H9 (cell line): ENCODE measurements at regions not wholly inside any gene's neighbourhood (a gene's known extent, or its start where the extent isn't known, plus 50 kb on each side); places are given as distances from the start of the nearest gene placed in this dataset.
A peak's percentile ranks its signal among the peaks of the same experiment; 100 is the strongest.

Source experiments
- DNase-seq: peaks from one replicate; pipeline ENCODE4 v3.0.0-alpha.2; 2017
- H2AFZ ChIP-seq: one replicate; pipeline ENCODE4 v1.6.1; 2013; ENCODE audit warnings: mild to moderate bottlenecking, low read length, control low read depth, moderate library complexity
- H2AK5ac ChIP-seq: 2 replicates; pipeline ENCODE4 v1.6.1; 2013; ENCODE audit warnings: low read length, control low read depth, mixed read lengths; ENCODE audit not compliant: insufficient read length
- H2BK120ac ChIP-seq: one replicate; pipeline ENCODE4 v1.6.1; 2013; ENCODE audit warnings: low read depth, mild to moderate bottlenecking, low read length, control low read depth, inconsistent platforms; ENCODE audit not compliant: poor library complexity, severe bottlenecking
- H2BK12ac ChIP-seq: 2 replicates; pipeline ENCODE4 v1.6.1; 2013; ENCODE audit warnings: low read length, control low read depth, mixed read lengths, low read depth; ENCODE audit not compliant: insufficient read length
- H2BK15ac ChIP-seq: 2 replicates; pipeline ENCODE4 v1.6.1; 2013; ENCODE audit warnings: low read depth, low read length, control low read depth
- H2BK20ac ChIP-seq: one replicate; pipeline ENCODE4 v1.6.1; 2013; ENCODE audit warnings: low read depth, mild to moderate bottlenecking, low read length, control low read depth, inconsistent platforms; ENCODE audit not compliant: poor library complexity, severe bottlenecking
- H2BK5ac ChIP-seq: 2 replicates; pipeline ENCODE4 v1.6.1; 2013; ENCODE audit warnings: low read length, control low read depth, mixed read lengths; ENCODE audit not compliant: insufficient read length
- H3K14ac ChIP-seq: 2 replicates; pipeline ENCODE4 v1.6.1; 2013; ENCODE audit warnings: low read length, control low read depth; ENCODE audit not compliant: insufficient read depth
- H3K18ac ChIP-seq: 2 replicates; pipeline ENCODE4 v1.6.1; 2013; ENCODE audit warnings: low read depth, mild to moderate bottlenecking, mixed read lengths, low read length, control low read depth; ENCODE audit not compliant: insufficient read length
- H3K23ac ChIP-seq: 2 replicates; pipeline ENCODE4 v1.6.1; 2013; ENCODE audit warnings: low read length, control low read depth, mixed read lengths, low read depth; ENCODE audit not compliant: insufficient read length
- H3K23me2 ChIP-seq: 2 replicates; pipeline ENCODE4 v1.6.1; 2013; ENCODE audit warnings: low read depth, mild to moderate bottlenecking, mixed read lengths, low read length, control low read depth; ENCODE audit not compliant: insufficient read length, poor library complexity, severe bottlenecking
- H3K27ac ChIP-seq: 2 replicates; pipeline ENCODE4 v1.5.1; 2013; ENCODE audit warnings: low read length, control low read depth, mixed read lengths, low read depth; ENCODE audit not compliant: insufficient read length
- H3K27me3 ChIP-seq: 2 replicates; pipeline ENCODE4 v1.6.1; 2013; ENCODE audit warnings: low read length, control low read depth, inconsistent platforms; ENCODE audit not compliant: insufficient read depth
- H3K4ac ChIP-seq: 2 replicates; pipeline ENCODE4 v1.6.1; 2013; ENCODE audit warnings: low read depth, mild to moderate bottlenecking, control low read depth, inconsistent platforms, low read length, moderate library complexity
- H3K4me1 ChIP-seq: 2 replicates; pipeline ENCODE4 v1.6.1; 2013; ENCODE audit warnings: low read length, control low read depth, inconsistent platforms; ENCODE audit not compliant: insufficient read depth
- H3K4me2 ChIP-seq: 2 replicates; pipeline ENCODE4 v1.6.1; 2013; ENCODE audit warnings: low read length, control low read depth, mixed read lengths; ENCODE audit not compliant: insufficient read length, insufficient read depth
- H3K56ac ChIP-seq: 2 replicates; pipeline ENCODE4 v1.6.1; 2013; ENCODE audit warnings: low read depth, mild to moderate bottlenecking, mixed read lengths, low read length, control low read depth; ENCODE audit not compliant: insufficient read length
- H3K79me1 ChIP-seq: 2 replicates; pipeline ENCODE4 v1.6.1; 2013; ENCODE audit warnings: low read depth, mild to moderate bottlenecking, moderate library complexity, low read length, control low read depth, inconsistent platforms; ENCODE audit not compliant: insufficient read depth, poor library complexity, severe bottlenecking
- H3K79me2 ChIP-seq: 2 replicates; pipeline ENCODE4 v1.6.1; 2013; ENCODE audit warnings: low read length, control low read depth, inconsistent platforms; ENCODE audit not compliant: insufficient read depth
- H3K9ac ChIP-seq: 2 replicates; pipeline ENCODE4 v1.6.1; 2013; ENCODE audit warnings: low read length, control low read depth, mixed read lengths; ENCODE audit not compliant: insufficient read length; ENCODE audit errors: extremely low read depth
- H3K9me3 ChIP-seq: one replicate; pipeline ENCODE4 v1.6.1; 2013; ENCODE audit warnings: low read depth, low read length, inconsistent platforms; ENCODE audit not compliant: control insufficient read depth
- H3T11ph ChIP-seq: one replicate; pipeline ENCODE4 v1.6.1; 2013; ENCODE audit warnings: mild to moderate bottlenecking, low read length, control low read depth, inconsistent platforms
- H4K20me1 ChIP-seq: one replicate; pipeline ENCODE4 v1.6.1; 2013; ENCODE audit not compliant: control insufficient read depth, insufficient read length, insufficient read depth
- H4K5ac ChIP-seq: 2 replicates; pipeline ENCODE4 v1.6.1; 2013; ENCODE audit warnings: low read depth, mild to moderate bottlenecking, mixed read lengths, low read length, control low read depth; ENCODE audit not compliant: insufficient read length
- H4K8ac ChIP-seq: replicated peaks from 2 replicates; pipeline ENCODE4 v1.6.1; 2013; ENCODE audit warnings: low read length, control low read depth, mixed read lengths, low read depth; ENCODE audit not compliant: insufficient read length
- H4K91ac ChIP-seq: 2 replicates; pipeline ENCODE4 v1.6.1; 2013; ENCODE audit warnings: low read depth, mild to moderate bottlenecking, moderate library complexity, mixed read lengths, low read length, control low read depth; ENCODE audit not compliant: insufficient read length
- H3K27ac Mint-ChIP-seq, 3 experiments: 2 replicates in 2 of 3; 3 replicates in 1 of 3; pipeline ENCODE4 v1.8.0; 2020 to 2021; ENCODE audit warnings: mixed read lengths in 3 of 3, mild to moderate bottlenecking in 1 of 3, moderate library complexity in 1 of 3
- H3K27me3 Mint-ChIP-seq: 2 replicates; pipeline ENCODE4 v1.8.0; 2021; ENCODE audit warnings: low read depth, mild to moderate bottlenecking, moderate library complexity, mixed read lengths
- H3K36me3 Mint-ChIP-seq, 3 experiments: 2 replicates in 2 of 3; 3 replicates in 1 of 3; pipeline ENCODE4 v1.8.0; 2020 to 2021; ENCODE audit warnings: low read depth in 3 of 3, mixed read lengths in 3 of 3; ENCODE audit not compliant: insufficient read depth in 1 of 3
- H3K4me1 Mint-ChIP-seq, 2 experiments: 2 replicates each; pipeline ENCODE4 v1.8.0; 2020; ENCODE audit warnings: mixed read lengths in 2 of 2
- H3K4me3 Mint-ChIP-seq, 2 experiments: 2 replicates in 1 of 2; 3 replicates in 1 of 2; pipeline ENCODE4 v1.8.0; 2020 to 2021; ENCODE audit warnings: mild to moderate bottlenecking in 2 of 2, mixed read lengths in 2 of 2, moderate library complexity in 1 of 2
- H3K9me3 Mint-ChIP-seq, 2 experiments: 2 replicates in 1 of 2; 3 replicates in 1 of 2; pipeline ENCODE4 v1.8.0; 2020; ENCODE audit warnings: mild to moderate bottlenecking in 2 of 2, mixed read lengths in 2 of 2, moderate library complexity in 1 of 2
- WGBS: extraction: QIAGEN DNeasy Blood & Tissue Kit; methylation state at CpG from one replicate; pipeline ENCODE4 v1.1.7; 2013; ENCODE audit warnings: missing lambda C conversion rate, low lambda C conversion rate, mixed read lengths; ENCODE audit not compliant: insufficient read length; ENCODE audit errors: extremely low coverage; 5-methylcytosine and 5-hydroxymethylcytosine counted together
- TF ChIP-seq, protein P1 (sequence below): fragments of 200-600 bp; sonication (generic); conservative IDR thresholded peaks from 3 replicates; pipeline ENCODE4 v1.8.0; 2021; ENCODE audit warnings: antibody characterized with exemption, mild to moderate bottlenecking

DNA sequence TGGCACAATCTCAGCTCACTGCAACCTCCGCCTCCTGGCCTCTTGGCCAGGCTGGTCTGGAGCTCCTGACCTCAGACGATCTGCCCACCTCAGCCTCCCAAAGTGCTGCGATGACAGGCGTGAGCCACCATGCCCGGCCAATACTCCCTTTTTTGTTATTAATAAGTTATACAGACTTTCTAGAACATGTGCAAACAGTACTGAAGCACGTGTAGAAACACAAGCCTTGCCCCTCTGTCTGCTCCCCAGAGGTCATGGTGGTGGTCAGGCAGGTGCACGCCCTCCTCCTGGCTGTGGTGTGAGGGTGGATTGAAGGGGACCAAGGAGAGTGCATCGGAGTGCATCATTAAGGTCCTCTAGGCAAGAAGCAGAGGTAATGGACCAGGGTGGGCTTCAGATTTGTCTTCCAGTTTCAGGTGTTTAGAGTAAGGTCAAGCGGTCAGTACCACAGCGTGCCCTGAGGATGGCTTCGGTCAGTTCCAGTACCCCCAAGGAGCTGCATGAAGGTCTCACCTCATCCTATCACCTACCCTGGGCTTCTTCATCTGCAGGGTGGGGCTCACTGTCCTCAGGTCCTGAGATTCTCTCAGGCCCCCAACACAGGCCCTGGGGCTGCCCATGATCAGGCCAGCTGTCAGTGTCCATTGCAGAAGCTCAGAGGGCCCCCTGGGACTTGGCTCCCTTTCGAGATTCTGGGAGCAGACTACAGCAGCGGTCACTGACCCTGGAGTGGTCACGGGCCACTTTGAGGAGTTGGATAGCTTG lies 124.3 kb downstream of the GLI2 start:
- no peak overlapping the region for H4K91ac ChIP-seq
- H2BK20ac ChIP-seq: no peak overlapping the region
- no peaks in the 10 kb centered on the region for H3K9me3 ChIP-seq
- no peak overlapping the region for H3K27ac ChIP-seq
- H3K4me3 Mint-ChIP-seq: no peak overlapping the region
- peaks cover 3 to 8% (median 6%) of the 10 kb centered on the region in 3 experiments; a peak in 3 of 7 replicates for H3K36me3 Mint-ChIP-seq
- no peak overlapping the region for H4K8ac ChIP-seq
- H3K23me2 ChIP-seq: no peaks in the 10 kb centered on the region
- H2BK120ac ChIP-seq: no peak overlapping the region
- H4K5ac ChIP-seq: no peak overlapping the region
- H2AK5ac ChIP-seq: no peak overlapping the region
- no peak overlapping the region for H3K23ac ChIP-seq
- no peak overlapping the region for H2BK12ac ChIP-seq
- H3K4me2 ChIP-seq: no peak overlapping the region
- no peak overlapping the region for H3K18ac ChIP-seq
- no peak overlapping the region for H3K56ac ChIP-seq
- WGBS: no CpG with 5 or more reads among the region's 14 CpGs
- H3K79me2 ChIP-seq: no peaks in the 10 kb centered on the region; the same call in 1 of the 2 replicates
- no peak overlapping the region for H2AFZ ChIP-seq
- H3K9ac ChIP-seq: no peak overlapping the region
- H3K4me1 Mint-ChIP-seq: peaks cover 54 to 73% of the 10 kb centered on the region in 2 experiments
- H3T11ph ChIP-seq: no peak overlapping the region
- peaks cover 18% of the 10 kb centered on the region for H3K4me1 ChIP-seq
- H3K27me3 ChIP-seq: no peaks in the 10 kb centered on the region
- H4K20me1 ChIP-seq: no peaks in the 10 kb centered on the region
- H3K4ac ChIP-seq: no peak overlapping the region
- no peaks in the 10 kb centered on the region; the same call in 1 of the 2 replicates for H3K27me3 Mint-ChIP-seq
- no peaks in the 10 kb centered on the region for H3K79me1 ChIP-seq
- no peak overlapping the region for H2BK5ac ChIP-seq
- no peaks in the 10 kb centered on the region for H3K9me3 Mint-ChIP-seq
- H3K14ac ChIP-seq: no peak overlapping the region
- H3K27ac Mint-ChIP-seq: peak overlapping the region in 1 of 3 experiments; percentile 64; a peak in 3 of 7 replicates
- no peak for DNase-seq
- TF ChIP-seq, protein P1, sequence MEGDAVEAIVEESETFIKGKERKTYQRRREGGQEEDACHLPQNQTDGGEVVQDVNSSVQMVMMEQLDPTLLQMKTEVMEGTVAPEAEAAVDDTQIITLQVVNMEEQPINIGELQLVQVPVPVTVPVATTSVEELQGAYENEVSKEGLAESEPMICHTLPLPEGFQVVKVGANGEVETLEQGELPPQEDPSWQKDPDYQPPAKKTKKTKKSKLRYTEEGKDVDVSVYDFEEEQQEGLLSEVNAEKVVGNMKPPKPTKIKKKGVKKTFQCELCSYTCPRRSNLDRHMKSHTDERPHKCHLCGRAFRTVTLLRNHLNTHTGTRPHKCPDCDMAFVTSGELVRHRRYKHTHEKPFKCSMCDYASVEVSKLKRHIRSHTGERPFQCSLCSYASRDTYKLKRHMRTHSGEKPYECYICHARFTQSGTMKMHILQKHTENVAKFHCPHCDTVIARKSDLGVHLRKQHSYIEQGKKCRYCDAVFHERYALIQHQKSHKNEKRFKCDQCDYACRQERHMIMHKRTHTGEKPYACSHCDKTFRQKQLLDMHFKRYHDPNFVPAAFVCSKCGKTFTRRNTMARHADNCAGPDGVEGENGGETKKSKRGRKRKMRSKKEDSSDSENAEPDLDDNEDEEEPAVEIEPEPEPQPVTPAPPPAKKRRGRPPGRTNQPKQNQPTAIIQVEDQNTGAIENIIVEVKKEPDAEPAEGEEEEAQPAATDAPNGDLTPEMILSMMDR: no peak
- H2BK15ac ChIP-seq: no peak overlapping the region
